CD4-positive, alpha-beta T cell (primary cell): ENCODE measurements at regions not wholly inside any gene's neighbourhood (a gene's known extent, or its start where the extent isn't known, plus 50 kb on each side); places are given as distances from the start of the nearest gene placed in this dataset.
A peak's percentile ranks its signal among the peaks of the same experiment; 100 is the strongest.

Source experiments
- ATAC-seq: fragments of 200-7000 bp; cut with Tn5 transposase; one replicate; pipeline ENCODE4 v1.10.0; 2022; ENCODE audit warnings: mild to moderate bottlenecking; ENCODE audit not compliant: poor library complexity
- CTCF ChIA-PET: fragments of 350-600 bp; sonication (Branson Sonifier 250); formaldehyde crosslinking; loops from one replicate; lab custom pipeline; 2021; ENCODE audit warnings: antibody characterized with exemption, inconsistent platforms; lab: Charles Lee
- POLR2A ChIA-PET: fragments of 350-600 bp; sonication (Branson Sonifier 250); formaldehyde crosslinking; loops from one replicate; lab custom pipeline; 2021; ENCODE audit warnings: antibody characterized with exemption, inconsistent platforms; lab: Charles Lee
- DNase-seq, 14 experiments: peaks; one replicate each; pipeline ENCODE4 v3.0.0-alpha.2; 2013 to 2020; ENCODE audit warnings: mixed read lengths in 2 of 14
- H3K27ac ChIP-seq, 2 donors: one replicate each; pipeline versions ENCODE4 v1.5.1 to v1.7.0; 2013; ENCODE audit warnings: low read length in 2 of 2, low read depth in 1 of 2, mild to moderate bottlenecking in 1 of 2
- H3K27me3 ChIP-seq, 2 experiments: 1 replicate in 1 of 2; 2 replicates in 1 of 2; pipeline versions ENCODE4 v1.6.1 to v1.7.0; 2013; ENCODE audit warnings: low read length in 2 of 2, control low read depth in 1 of 2, mild to moderate bottlenecking in 1 of 2, moderate library complexity in 1 of 2; ENCODE audit not compliant: insufficient read depth in 2 of 2, control insufficient read depth in 1 of 2
- H3K36me3 ChIP-seq: one replicate; pipeline ENCODE4 v1.6.1; 2013; ENCODE audit warnings: low read length, control low read depth; ENCODE audit not compliant: insufficient read depth
- H3K4me1 ChIP-seq: one replicate; pipeline ENCODE4 v1.6.1; 2013; ENCODE audit warnings: low read length, control low read depth; ENCODE audit not compliant: insufficient read depth
- H3K4me3 ChIP-seq: one replicate; pipeline ENCODE4 v1.5.1; 2013; ENCODE audit warnings: mild to moderate bottlenecking, low read length, moderate library complexity
- H3K9me3 ChIP-seq, 2 experiments: 1 replicate in 1 of 2; 2 replicates in 1 of 2; pipeline versions ENCODE4 v1.6.1 to v1.7.0; 2013; ENCODE audit warnings: low read length in 2 of 2, mild to moderate bottlenecking in 2 of 2, control low read depth in 1 of 2, moderate library complexity in 1 of 2; ENCODE audit not compliant: control insufficient read depth in 1 of 2, insufficient read depth in 1 of 2
- H3K27ac Mint-ChIP-seq: one replicate; pipeline ENCODE4 v1.8.0; 2020; ENCODE audit warnings: mixed read lengths
- H3K27me3 Mint-ChIP-seq: one replicate; pipeline ENCODE4 v1.8.0; 2021; ENCODE audit warnings: mixed read lengths
- H3K36me3 Mint-ChIP-seq: one replicate; pipeline ENCODE4 v1.8.0; 2021; ENCODE audit warnings: low read depth, mixed read lengths
- H3K4me1 Mint-ChIP-seq: one replicate; pipeline ENCODE4 v1.8.0; 2021; ENCODE audit warnings: low read depth, mixed read lengths
- H3K4me3 Mint-ChIP-seq: one replicate; pipeline ENCODE4 v1.8.0; 2020; ENCODE audit warnings: mild to moderate bottlenecking, mixed read lengths
- H3K9me3 Mint-ChIP-seq: one replicate; pipeline ENCODE4 v1.8.0; 2020; ENCODE audit warnings: mixed read lengths
- intact Hi-C, 2 experiments: fragments of 100-400 bp; cut with DNase I in 1 of 2; cut with micrococcal nuclease in 1 of 2; formaldehyde crosslinking; loops; one replicate each; pipeline versions ENCODE4 v1.15.1 to v1.9.0; 2023 to 2025; cut with DNase I, micrococcal nuclease
- TF ChIP-seq, protein P1 (sequence below): fragments of 200-600 bp; IDR thresholded peaks from one replicate; pipeline ENCODE4 v1.8.0; 2022; ENCODE audit warnings: antibody characterized with exemption, mild to moderate bottlenecking

DNA sequence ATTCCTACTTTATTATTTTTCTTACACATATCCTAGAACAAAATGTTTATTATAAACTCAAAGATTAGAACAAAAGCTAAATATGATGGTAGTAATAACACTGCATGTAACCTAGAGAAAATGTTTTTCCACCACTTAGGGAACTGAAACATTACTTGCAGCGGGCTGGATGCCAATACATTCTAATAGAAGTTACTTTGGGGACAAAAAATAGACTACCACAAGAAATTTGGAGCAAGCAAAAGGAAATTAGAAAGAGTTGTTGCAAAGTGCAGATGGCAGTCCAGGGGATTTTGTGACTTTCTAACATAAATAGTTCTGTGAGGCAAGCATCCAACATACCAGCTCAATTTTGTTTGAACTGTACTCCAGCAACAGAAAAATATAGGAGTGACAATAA is 255.3 kb upstream of the GRIN3A start:
- Histone ChIP-seq H3K27me3 (no peaks in the 10 kb centered on the region), H3K4me3 (no peak overlapping the region), H3K9me3 (no peaks in the 10 kb centered on the region), H3K4me1 (no peaks in the 10 kb centered on the region), H3K36me3 (no peaks in the 10 kb centered on the region), H3K27ac (no peak overlapping the region)
- Mint-ChIP-seq H3K27ac (no peak overlapping the region), H3K4me1 (no peaks in the 10 kb centered on the region), H3K36me3 (no peaks in the 10 kb centered on the region), H3K27me3 (peaks cover 5% of the 10 kb centered on the region), H3K4me3 (no peak overlapping the region), H3K9me3 (no peaks in the 10 kb centered on the region)
- ATAC-seq = no peak
- TF ChIP-seq, protein P1, sequence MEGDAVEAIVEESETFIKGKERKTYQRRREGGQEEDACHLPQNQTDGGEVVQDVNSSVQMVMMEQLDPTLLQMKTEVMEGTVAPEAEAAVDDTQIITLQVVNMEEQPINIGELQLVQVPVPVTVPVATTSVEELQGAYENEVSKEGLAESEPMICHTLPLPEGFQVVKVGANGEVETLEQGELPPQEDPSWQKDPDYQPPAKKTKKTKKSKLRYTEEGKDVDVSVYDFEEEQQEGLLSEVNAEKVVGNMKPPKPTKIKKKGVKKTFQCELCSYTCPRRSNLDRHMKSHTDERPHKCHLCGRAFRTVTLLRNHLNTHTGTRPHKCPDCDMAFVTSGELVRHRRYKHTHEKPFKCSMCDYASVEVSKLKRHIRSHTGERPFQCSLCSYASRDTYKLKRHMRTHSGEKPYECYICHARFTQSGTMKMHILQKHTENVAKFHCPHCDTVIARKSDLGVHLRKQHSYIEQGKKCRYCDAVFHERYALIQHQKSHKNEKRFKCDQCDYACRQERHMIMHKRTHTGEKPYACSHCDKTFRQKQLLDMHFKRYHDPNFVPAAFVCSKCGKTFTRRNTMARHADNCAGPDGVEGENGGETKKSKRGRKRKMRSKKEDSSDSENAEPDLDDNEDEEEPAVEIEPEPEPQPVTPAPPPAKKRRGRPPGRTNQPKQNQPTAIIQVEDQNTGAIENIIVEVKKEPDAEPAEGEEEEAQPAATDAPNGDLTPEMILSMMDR = no peak
- no peak for DNase-seq
- CTCF ChIA-PET = no interaction called here
- POLR2A ChIA-PET = no interaction called here
- intact Hi-C loops = no loop called here

DNA sequence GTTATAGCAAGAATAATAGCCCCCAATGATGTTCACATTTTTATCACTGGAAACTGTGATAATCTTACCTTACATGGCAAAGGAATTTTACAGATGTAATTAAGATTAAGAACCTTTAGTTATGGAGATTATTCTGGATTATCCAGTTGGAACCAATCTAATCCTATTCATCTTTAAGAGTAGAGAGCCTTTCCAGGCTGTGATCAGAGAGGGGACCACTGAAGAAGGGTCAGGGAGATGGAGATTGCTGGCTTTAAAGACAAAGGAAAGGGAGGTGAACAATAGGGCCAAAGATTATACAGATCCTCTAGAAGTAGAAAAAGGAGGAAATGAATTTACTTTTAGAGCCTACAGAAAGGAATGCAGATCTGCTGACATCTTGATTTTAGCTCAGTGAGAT is 253.5 kb upstream of the GRIN3A start:
- no peak overlapping the region for H3K4me3 Mint-ChIP-seq
- peaks cover 5% of the 10 kb centered on the region for H3K27me3 Mint-ChIP-seq
- Histone ChIP-seq H3K4me3 (no peak overlapping the region), H3K27ac (no peak overlapping the region), H3K27me3 (no peaks in the 10 kb centered on the region), H3K9me3 (no peaks in the 10 kb centered on the region), H3K4me1 (no peaks in the 10 kb centered on the region), H3K36me3 (no peaks in the 10 kb centered on the region)
- TF ChIP-seq, protein P1 = no peak
- ATAC-seq (no peak), DNase-seq (no peak)
- CTCF ChIA-PET = no interaction called here
- no peaks in the 10 kb centered on the region for H3K4me1 Mint-ChIP-seq
- no peaks in the 10 kb centered on the region for H3K9me3 Mint-ChIP-seq
- intact Hi-C loops = no loop called here
- POLR2A ChIA-PET = no interaction called here
- no peak overlapping the region for H3K27ac Mint-ChIP-seq
- H3K36me3 Mint-ChIP-seq = no peaks in the 10 kb centered on the region

DNA sequence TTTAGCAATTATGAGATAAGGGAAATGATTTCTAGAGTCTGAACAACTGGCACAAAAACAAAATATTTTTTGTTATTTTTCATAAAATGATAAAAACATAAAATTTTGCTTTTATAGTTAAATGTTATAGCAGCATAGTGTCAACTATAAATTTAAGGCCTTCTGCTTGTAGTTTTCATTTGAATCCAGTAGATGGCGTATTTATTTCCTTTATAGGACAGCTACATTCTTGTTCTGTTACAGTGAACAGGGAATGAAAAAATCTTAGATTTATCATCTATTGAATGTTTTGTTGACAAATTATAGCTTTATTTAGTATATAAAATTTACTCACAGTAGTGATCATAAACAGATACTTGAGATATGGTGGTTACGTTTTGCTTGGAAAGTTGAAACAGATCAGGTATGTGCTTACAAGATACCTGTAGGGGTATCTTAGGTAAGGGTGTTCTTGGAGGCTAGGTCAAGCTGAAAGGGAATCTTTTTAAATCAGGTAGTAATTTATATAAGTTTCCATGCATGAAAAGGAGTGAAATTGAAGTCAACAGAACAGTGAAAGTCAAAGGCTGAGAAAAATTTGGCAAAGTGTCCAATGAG is 239.3 kb upstream of the GRIN3A start:
- Mint-ChIP-seq H3K9me3 (no peaks in the 10 kb centered on the region), H3K36me3 (no peaks in the 10 kb centered on the region), H3K4me3 (no peak overlapping the region), H3K4me1 (no peaks in the 10 kb centered on the region), H3K27ac (no peak overlapping the region), H3K27me3 (no peaks in the 10 kb centered on the region)
- DNase-seq = peak in 3 of 14 experiments; percentile 7 to 29 (median 17)
- ChIA-PET POLR2A (no interaction called here), CTCF (no interaction called here)
- H3K9me3 ChIP-seq = no peaks in the 10 kb centered on the region
- H3K27me3 ChIP-seq = no peaks in the 10 kb centered on the region
- no peaks in the 10 kb centered on the region for H3K4me1 ChIP-seq
- H3K27ac ChIP-seq = no peak overlapping the region
- ATAC-seq = no peak
- no peaks in the 10 kb centered on the region for H3K36me3 ChIP-seq
- no peak overlapping the region for H3K4me3 ChIP-seq
- intact Hi-C loops = no loop called here
- TF ChIP-seq, protein P1 = peak; percentile 34
